Stomach (tissue), 4 donors: ENCODE measurements at regions not wholly inside any gene's neighbourhood (a gene's known extent, or its start where the extent isn't known, plus 50 kb on each side); places are given as distances from the start of the nearest gene placed in this dataset.

ENCODE experiments used
- CTCF ChIP-seq, 7 experiments: fragments of 450-650 bp in 4 of 7; fragments of 200-600 bp in 3 of 7; sonication (generic) in 3 of 7; IDR thresholded peaks; one replicate each; pipeline ENCODE4 v1.5.1; 2016 to 2019; ENCODE audit warnings: antibody characterized with exemption in 7 of 7, control low read depth in 2 of 7, mild to moderate bottlenecking in 1 of 7
- EP300 ChIP-seq: sonication (generic); formaldehyde crosslinking; IDR thresholded peaks from one replicate; pipeline ENCODE4 v1.6.1; 2017; ENCODE audit warnings: antibody characterized with exemption

GRCh38 chr18:30302181-30302580 lies 740.4 kb downstream of the DSC3 start:
- TF ChIP-seq EP300 (no peak), CTCF (IDR thresholded peaks at IDR 0.05) (no peak)
